22Rv1 (cell line): ENCODE measurements at regions not wholly inside any gene's neighbourhood (a gene's known extent, or its start where the extent isn't known, plus 50 kb on each side); places are given as distances from the start of the nearest gene placed in this dataset.

Source experiments
- H3K27ac ChIP-seq: fragments of 450-650 bp; 2 replicates; pipeline ENCODE4 v1.5.1; 2017
- ZFX ChIP-seq: fragments of 450-650 bp; IDR thresholded peaks from 2 replicates; pipeline ENCODE4 v1.6.1; 2017; ENCODE audit warnings: antibody characterized with exemption, borderline replicate concordance
- TF ChIP-seq, protein P1 (sequence below): fragments of 450-650 bp; IDR thresholded peaks from 2 replicates; pipeline ENCODE4 v1.5.1; 2017; ENCODE audit warnings: mild to moderate bottlenecking

DNA sequence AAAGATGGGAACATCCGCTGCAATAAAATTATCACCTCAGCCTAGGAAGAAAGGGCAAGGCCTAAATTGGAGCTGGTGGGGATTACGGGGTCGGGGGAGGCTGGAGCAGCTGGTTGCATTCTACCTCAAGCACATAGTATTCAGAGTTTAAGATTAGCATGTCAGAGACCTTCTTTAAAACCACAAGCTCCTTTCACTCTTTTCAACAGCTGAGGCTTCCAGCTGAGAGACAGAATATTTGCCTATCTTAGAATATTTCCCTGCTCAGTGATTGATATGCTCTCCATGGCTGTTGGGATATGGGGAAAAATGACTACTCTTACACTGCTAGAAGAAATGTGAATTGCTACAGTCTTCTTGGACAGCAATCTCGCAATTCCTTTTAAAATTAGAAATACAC lies 248.6 kb downstream of the TBX15 start:
- H3K27ac ChIP-seq: no peak overlapping the region
- TF ChIP-seq, protein P1, sequence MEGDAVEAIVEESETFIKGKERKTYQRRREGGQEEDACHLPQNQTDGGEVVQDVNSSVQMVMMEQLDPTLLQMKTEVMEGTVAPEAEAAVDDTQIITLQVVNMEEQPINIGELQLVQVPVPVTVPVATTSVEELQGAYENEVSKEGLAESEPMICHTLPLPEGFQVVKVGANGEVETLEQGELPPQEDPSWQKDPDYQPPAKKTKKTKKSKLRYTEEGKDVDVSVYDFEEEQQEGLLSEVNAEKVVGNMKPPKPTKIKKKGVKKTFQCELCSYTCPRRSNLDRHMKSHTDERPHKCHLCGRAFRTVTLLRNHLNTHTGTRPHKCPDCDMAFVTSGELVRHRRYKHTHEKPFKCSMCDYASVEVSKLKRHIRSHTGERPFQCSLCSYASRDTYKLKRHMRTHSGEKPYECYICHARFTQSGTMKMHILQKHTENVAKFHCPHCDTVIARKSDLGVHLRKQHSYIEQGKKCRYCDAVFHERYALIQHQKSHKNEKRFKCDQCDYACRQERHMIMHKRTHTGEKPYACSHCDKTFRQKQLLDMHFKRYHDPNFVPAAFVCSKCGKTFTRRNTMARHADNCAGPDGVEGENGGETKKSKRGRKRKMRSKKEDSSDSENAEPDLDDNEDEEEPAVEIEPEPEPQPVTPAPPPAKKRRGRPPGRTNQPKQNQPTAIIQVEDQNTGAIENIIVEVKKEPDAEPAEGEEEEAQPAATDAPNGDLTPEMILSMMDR: no peak
- TF ChIP-seq ZFX: no peak

DNA sequence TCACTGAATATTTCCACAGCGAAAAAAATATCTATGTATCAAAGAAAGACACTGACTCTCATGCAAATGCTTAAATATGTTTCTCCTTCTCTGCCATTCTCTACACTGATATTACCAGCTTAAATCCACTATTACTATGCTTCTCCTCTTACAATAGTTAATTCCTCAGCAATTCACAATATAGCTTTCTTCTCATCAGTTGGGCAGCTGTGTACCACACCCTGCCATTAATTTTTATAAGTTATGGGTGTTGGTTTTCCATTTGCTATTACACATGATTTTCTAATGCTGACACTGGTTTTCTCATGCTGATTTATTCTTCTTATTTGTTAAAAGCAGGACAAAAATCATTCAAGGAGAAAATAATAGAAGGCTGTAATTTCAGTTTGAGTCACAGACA lies 251.8 kb downstream of the TBX15 start:
- TF ChIP-seq, protein P1: no peak
- no peak for TF ChIP-seq ZFX
- no peak overlapping the region for H3K27ac ChIP-seq

DNA sequence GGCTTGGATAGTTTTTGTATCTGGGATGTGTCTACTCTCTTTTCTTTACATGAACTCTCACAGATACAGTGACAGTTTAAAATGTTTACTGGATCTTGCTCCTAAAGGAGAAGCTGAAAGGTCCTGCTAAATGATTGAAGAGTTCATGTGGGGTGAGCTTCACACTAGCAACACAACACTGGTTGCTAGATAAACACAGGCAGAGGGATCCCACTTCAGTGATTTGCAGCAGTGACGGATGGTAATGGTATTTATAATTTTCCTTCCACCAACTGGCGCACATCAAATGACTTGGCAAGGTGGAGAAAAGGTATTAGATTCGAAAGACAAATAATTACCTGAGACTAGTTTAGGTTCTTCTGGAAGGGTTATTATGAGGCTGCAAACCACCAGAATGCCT lies 270.2 kb downstream of the TBX15 start:
- no peak overlapping the region for H3K27ac ChIP-seq
- TF ChIP-seq, protein P1: no peak
- no peak for TF ChIP-seq ZFX

DNA sequence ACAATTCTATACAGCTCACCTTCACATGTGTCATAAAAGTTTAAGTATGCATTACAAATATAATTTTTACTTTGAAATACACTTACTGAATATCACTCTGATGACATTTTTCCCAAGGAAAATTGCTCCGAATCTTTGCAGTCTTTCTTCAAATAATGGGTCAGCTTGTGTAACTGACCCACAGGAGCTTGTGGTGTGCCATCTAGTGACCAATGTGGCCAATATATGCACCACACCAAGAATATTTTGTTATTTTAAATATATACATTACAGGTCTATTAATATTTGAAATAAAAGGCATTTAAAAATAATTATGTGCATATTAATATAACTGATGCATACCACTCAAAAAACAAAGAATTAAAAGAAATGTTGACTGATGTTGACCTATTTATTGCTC lies 271.4 kb downstream of the TBX15 start:
- TF ChIP-seq, protein P1: peak; percentile 47
- no peak for TF ChIP-seq ZFX
- no peak overlapping the region for H3K27ac ChIP-seq

DNA sequence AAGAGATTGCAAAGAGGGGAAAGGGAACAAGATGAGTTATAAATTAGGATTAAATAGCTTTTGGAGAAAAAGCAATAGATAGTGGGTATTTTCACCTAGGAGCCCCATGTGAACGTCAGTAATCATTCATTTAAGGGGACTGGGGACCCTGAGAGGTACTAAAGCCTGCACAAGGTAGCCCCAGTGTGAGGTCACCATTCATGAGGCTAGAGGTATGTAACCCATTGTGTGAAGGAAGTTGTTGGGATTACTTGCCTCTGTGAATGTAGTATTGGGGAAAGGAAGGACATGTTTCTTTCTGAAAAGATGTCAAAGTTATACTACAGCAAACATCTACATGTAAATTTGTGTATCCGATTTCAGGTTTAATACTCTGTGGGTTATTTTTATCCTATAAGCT lies 276.8 kb downstream of the TBX15 start:
- H3K27ac ChIP-seq: no peak overlapping the region
- TF ChIP-seq ZFX: no peak
- TF ChIP-seq, protein P1: no peak

DNA sequence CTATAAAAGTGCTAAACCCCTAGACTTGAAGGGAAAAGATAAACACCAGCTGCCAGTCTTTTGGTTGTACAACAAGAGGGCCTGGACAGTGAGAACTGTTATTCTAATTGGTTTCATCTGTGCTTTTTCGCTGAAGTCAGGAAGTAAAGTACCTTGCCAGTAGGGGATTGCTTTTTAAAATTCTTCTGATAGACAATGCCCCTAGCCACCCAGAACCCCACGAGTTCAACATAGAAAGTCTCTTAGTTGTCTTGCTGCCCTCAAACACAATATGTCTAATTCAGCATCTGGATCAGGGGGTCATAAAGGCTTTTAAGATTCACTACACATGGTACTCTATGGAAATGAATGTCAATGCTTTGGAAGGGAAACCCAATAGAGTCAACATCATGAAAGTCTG lies 289.2 kb downstream of the TBX15 start:
- H3K27ac ChIP-seq: no peak overlapping the region
- TF ChIP-seq, protein P1: no peak
- no peak for TF ChIP-seq ZFX

DNA sequence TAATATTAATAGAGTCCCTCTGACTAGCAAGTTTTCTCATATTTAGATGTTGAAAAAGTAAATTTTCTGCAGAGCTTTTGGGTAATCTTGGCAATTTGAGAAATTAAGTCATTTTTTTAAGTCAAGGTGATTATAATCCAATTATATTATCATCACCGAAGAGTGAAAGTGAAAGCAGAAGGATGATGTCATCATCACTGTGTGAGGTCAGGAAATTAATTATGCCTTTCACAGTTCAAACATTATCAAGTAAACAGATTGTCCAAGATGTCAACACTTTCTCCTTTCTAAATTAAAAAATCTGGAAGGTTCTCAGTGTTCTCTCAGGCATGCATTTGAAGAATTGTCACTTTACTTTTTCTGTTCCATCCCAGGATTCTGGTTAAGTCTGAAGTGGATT lies 296.0 kb downstream of the TBX15 start:
- TF ChIP-seq ZFX: no peak
- TF ChIP-seq, protein P1: no peak
- H3K27ac ChIP-seq: no peak overlapping the region
